Neural cell (in vitro differentiated cells): ENCODE measurements at regions not wholly inside any gene's neighbourhood (a gene's known extent, or its start where the extent isn't known, plus 50 kb on each side); places are given as distances from the start of the nearest gene placed in this dataset.

Experiments
- H2AFZ ChIP-seq: fragments of 200-600, 300-800 bp; sonication (generic), shearing (Covaris generic); 2 replicates; pipeline ENCODE4 v1.6.0; 2014; ENCODE audit warnings: low read depth, mild to moderate bottlenecking, antibody characterized with exemption, low read length, moderate library complexity
- H3F3A ChIP-seq: fragments of 200-600 bp; shearing (Covaris generic); 2 replicates; pipeline ENCODE4 v1.6.1; 2016; ENCODE audit warnings: mild to moderate bottlenecking, moderate library complexity, mixed read lengths, antibody characterized with exemption, low read length; ENCODE audit not compliant: insufficient read depth, poor library complexity, severe bottlenecking
- H3K27ac ChIP-seq: fragments of 200-600, 300-800 bp; sonication (generic), shearing (Covaris generic); 2 replicates; pipeline ENCODE4 v1.5.1; 2014; ENCODE audit warnings: mild to moderate bottlenecking, low read length, moderate library complexity
- H3K27me3 ChIP-seq: fragments of 300-800, 200-600 bp; sonication (generic), shearing (Covaris generic); 2 replicates; pipeline ENCODE4 v1.6.0; 2014; ENCODE audit warnings: mild to moderate bottlenecking, low read depth, low read length, moderate library complexity; ENCODE audit not compliant: insufficient read depth
- H3K36me3 ChIP-seq: fragments of 300-800, 200-600 bp; sonication (generic), shearing (Covaris generic); 2 replicates; pipeline ENCODE4 v1.5.1; 2014; ENCODE audit warnings: mild to moderate bottlenecking, antibody characterized with exemption, low read length, moderate library complexity; ENCODE audit not compliant: insufficient read depth
- H3K4me2 ChIP-seq: fragments of 300-800, 200-600 bp; sonication (generic), shearing (Covaris generic); 2 replicates; pipeline ENCODE4 v1.6.0; 2014; ENCODE audit warnings: mild to moderate bottlenecking, low read length
- H3K4me3 ChIP-seq: fragments of 300-800, 200-600 bp; sonication (generic), shearing (Covaris generic); 2 replicates; pipeline ENCODE4 v1.5.1; 2014; ENCODE audit warnings: mild to moderate bottlenecking, low read length, moderate library complexity
- H3K79me2 ChIP-seq: fragments of 200-600 bp; shearing (Covaris generic); replicated peaks from 2 replicates; pipeline ENCODE4 v1.6.0; 2014; ENCODE audit warnings: mild to moderate bottlenecking, low read length, moderate library complexity; ENCODE audit not compliant: insufficient read depth
- H3K9ac ChIP-seq: fragments of 300-800, 200-600 bp; sonication (generic), shearing (Covaris generic); 2 replicates; pipeline ENCODE4 v1.6.1; 2016; ENCODE audit warnings: mild to moderate bottlenecking, low read length, mixed read lengths
- H3K9me2 ChIP-seq: fragments of 200-600 bp; shearing (Covaris generic); 2 replicates; pipeline ENCODE4 v1.6.1; 2016; ENCODE audit warnings: mild to moderate bottlenecking, low read length, mixed read lengths; ENCODE audit not compliant: insufficient read depth
- H3K9me3 ChIP-seq: fragments of 200-600, 300-800 bp; sonication (generic), shearing (Covaris generic); 2 replicates; pipeline ENCODE4 v1.6.1; 2016; ENCODE audit warnings: mild to moderate bottlenecking, mixed run types, low read length, moderate library complexity, mixed read lengths
- H4K20me1 ChIP-seq: fragments of 200-600 bp; shearing (Covaris generic); 2 replicates; pipeline ENCODE4 v1.6.1; 2016; ENCODE audit warnings: mild to moderate bottlenecking, mixed run types; ENCODE audit not compliant: insufficient read depth
- EP300 ChIP-seq: fragments of 450-650 bp; conservative IDR thresholded peaks from 2 replicates; pipeline ENCODE4 v1.6.1; 2014; ENCODE audit warnings: antibody characterized with exemption, mild to moderate bottlenecking, moderate library complexity; ENCODE audit not compliant: poor library complexity, severe bottlenecking
- EZH2 ChIP-seq: fragments of 200-600, 300-800 bp; shearing (Covaris generic), sonication (generic); IDR thresholded peaks from 2 replicates; pipeline ENCODE4 v1.6.1; 2014; ENCODE audit warnings: antibody characterized with exemption, low read length, borderline replicate concordance, mild to moderate bottlenecking; ENCODE audit not compliant: insufficient read depth, poor library complexity, severe bottlenecking
- MXI1 ChIP-seq: fragments of 450-650 bp; conservative IDR thresholded peaks from 2 replicates; pipeline ENCODE4 v1.6.1; 2014; ENCODE audit warnings: antibody characterized with exemption, mild to moderate bottlenecking; ENCODE audit not compliant: poor library complexity, severe bottlenecking
- POLR2AphosphoS5 ChIP-seq: IDR thresholded peaks from 2 replicates; pipeline ENCODE4 v1.6.1; 2012
- RAD21 ChIP-seq: fragments of 450-650 bp; conservative IDR thresholded peaks from 2 replicates; pipeline ENCODE4 v1.6.1; 2014; ENCODE audit warnings: antibody characterized with exemption, mild to moderate bottlenecking, moderate library complexity
- SMC3 ChIP-seq: fragments of 450-650 bp; conservative IDR thresholded peaks from 2 replicates; pipeline ENCODE4 v1.6.1; 2014; ENCODE audit warnings: antibody characterized with exemption, mild to moderate bottlenecking, moderate library complexity; ENCODE audit not compliant: poor library complexity
- TAF1 ChIP-seq: IDR thresholded peaks from 2 replicates; pipeline ENCODE4 v1.6.1; 2012; ENCODE audit warnings: low read depth
- TF ChIP-seq, protein P1 (sequence below): IDR thresholded peaks from 2 replicates; pipeline ENCODE4 v1.6.1; 2012; ENCODE audit warnings: borderline replicate concordance
- TF ChIP-seq, protein P2 (sequence below): fragments of 450-650 bp; IDR thresholded peaks from 2 replicates; pipeline ENCODE4 v1.5.1; 2014; ENCODE audit warnings: antibody characterized with exemption, mild to moderate bottlenecking, moderate library complexity; ENCODE audit not compliant: poor library complexity, severe bottlenecking

DNA sequence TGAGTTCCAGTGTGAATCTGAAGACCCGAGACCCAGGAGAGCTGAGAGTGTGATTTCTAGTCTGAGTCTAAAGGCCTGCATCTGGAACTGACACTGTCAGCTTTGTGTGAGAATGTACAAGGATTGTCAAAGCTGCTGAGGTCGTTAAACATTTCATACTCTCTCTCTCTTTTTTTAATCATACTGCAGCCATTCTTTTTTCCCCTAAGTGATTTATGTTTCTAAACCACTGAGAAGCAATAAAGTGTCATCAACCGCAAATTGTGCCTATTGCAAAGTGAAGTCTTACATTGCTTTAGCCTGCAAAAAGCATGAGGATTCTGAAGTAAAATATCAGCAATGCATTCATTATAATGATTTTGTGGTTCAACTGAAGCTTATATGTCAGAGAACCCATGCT is 106.0 kb downstream of the ASMT start:
- no peak overlapping the region for H2AFZ ChIP-seq
- TF ChIP-seq MXI1 (no peak), EP300 (no peak), RAD21 (no peak), POLR2AphosphoS5 (no peak), EZH2 (no peak), SMC3 (no peak), TAF1 (no peak)
- TF ChIP-seq, protein P1, sequence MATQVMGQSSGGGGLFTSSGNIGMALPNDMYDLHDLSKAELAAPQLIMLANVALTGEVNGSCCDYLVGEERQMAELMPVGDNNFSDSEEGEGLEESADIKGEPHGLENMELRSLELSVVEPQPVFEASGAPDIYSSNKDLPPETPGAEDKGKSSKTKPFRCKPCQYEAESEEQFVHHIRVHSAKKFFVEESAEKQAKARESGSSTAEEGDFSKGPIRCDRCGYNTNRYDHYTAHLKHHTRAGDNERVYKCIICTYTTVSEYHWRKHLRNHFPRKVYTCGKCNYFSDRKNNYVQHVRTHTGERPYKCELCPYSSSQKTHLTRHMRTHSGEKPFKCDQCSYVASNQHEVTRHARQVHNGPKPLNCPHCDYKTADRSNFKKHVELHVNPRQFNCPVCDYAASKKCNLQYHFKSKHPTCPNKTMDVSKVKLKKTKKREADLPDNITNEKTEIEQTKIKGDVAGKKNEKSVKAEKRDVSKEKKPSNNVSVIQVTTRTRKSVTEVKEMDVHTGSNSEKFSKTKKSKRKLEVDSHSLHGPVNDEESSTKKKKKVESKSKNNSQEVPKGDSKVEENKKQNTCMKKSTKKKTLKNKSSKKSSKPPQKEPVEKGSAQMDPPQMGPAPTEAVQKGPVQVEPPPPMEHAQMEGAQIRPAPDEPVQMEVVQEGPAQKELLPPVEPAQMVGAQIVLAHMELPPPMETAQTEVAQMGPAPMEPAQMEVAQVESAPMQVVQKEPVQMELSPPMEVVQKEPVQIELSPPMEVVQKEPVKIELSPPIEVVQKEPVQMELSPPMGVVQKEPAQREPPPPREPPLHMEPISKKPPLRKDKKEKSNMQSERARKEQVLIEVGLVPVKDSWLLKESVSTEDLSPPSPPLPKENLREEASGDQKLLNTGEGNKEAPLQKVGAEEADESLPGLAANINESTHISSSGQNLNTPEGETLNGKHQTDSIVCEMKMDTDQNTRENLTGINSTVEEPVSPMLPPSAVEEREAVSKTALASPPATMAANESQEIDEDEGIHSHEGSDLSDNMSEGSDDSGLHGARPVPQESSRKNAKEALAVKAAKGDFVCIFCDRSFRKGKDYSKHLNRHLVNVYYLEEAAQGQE: no peak
- TF ChIP-seq, protein P2, sequence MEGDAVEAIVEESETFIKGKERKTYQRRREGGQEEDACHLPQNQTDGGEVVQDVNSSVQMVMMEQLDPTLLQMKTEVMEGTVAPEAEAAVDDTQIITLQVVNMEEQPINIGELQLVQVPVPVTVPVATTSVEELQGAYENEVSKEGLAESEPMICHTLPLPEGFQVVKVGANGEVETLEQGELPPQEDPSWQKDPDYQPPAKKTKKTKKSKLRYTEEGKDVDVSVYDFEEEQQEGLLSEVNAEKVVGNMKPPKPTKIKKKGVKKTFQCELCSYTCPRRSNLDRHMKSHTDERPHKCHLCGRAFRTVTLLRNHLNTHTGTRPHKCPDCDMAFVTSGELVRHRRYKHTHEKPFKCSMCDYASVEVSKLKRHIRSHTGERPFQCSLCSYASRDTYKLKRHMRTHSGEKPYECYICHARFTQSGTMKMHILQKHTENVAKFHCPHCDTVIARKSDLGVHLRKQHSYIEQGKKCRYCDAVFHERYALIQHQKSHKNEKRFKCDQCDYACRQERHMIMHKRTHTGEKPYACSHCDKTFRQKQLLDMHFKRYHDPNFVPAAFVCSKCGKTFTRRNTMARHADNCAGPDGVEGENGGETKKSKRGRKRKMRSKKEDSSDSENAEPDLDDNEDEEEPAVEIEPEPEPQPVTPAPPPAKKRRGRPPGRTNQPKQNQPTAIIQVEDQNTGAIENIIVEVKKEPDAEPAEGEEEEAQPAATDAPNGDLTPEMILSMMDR: no peak
- H4K20me1 ChIP-seq: no peaks in the 10 kb centered on the region
- no peak overlapping the region for H3K9ac ChIP-seq
- H3K36me3 ChIP-seq: no peaks in the 10 kb centered on the region
- no peaks in the 10 kb centered on the region for H3K27me3 ChIP-seq
- H3K4me3 ChIP-seq: no peak overlapping the region
- H3F3A ChIP-seq: no peaks in the 10 kb centered on the region
- no peak overlapping the region for H3K4me2 ChIP-seq
- no peaks in the 10 kb centered on the region for H3K9me3 ChIP-seq
- no peaks in the 10 kb centered on the region for H3K79me2 ChIP-seq
- H3K27ac ChIP-seq: no peak overlapping the region
- H3K9me2 ChIP-seq: no peaks in the 10 kb centered on the region

DNA sequence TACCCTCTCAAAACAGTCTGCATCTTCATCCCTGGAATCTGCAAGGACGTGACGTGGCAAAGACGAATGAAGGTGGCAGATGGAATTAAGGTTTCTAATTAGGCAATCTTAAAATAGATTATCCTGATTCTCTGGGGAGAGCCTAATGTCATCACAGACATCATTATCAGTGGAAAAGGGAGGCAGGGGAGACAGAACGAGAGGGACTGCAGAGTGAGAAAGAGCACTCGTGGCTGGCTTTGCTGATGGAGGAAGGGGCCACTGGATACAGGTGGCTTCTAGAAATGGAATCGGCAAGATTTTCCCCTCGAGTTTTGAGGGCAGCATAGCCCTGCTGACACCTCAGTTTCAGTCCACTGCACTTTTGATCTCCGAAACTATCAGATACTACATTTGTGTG is 110.6 kb downstream of the ASMT start:
- Histone ChIP-seq H3K9ac (no peak overlapping the region), H3K36me3 (no peaks in the 10 kb centered on the region), H3K4me2 (no peak overlapping the region), H3K4me3 (no peak overlapping the region), H3K79me2 (no peaks in the 10 kb centered on the region), H3K27me3 (no peaks in the 10 kb centered on the region), H2AFZ (no peak overlapping the region), H3K9me3 (no peaks in the 10 kb centered on the region), H3K9me2 (no peaks in the 10 kb centered on the region), H3K27ac (no peak overlapping the region), H3F3A (no peaks in the 10 kb centered on the region), H4K20me1 (no peaks in the 10 kb centered on the region)
- TF ChIP-seq MXI1: no peak
- TF ChIP-seq, protein P1: no peak
- TF ChIP-seq POLR2AphosphoS5: no peak
- TF ChIP-seq RAD21: no peak
- TF ChIP-seq SMC3: no peak
- no peak for TF ChIP-seq EP300
- TF ChIP-seq TAF1: no peak
- TF ChIP-seq, protein P2: no peak
- no peak for TF ChIP-seq EZH2
